HEK293 (cell line): ENCODE measurements at regions not wholly inside any gene's neighbourhood (a gene's known extent, or its start where the extent isn't known, plus 50 kb on each side); places are given as distances from the start of the nearest gene placed in this dataset.

Source experiments
- CTCF ChIA-PET: fragments of 350-600 bp; formaldehyde crosslinking; extraction: SDS; loops from one replicate; lab custom pipeline; 2021; ENCODE audit warnings: antibody characterized with exemption; lab: Yijun Ruan, JAX
- POLR2A ChIA-PET: fragments of 300-600 bp; formaldehyde crosslinking; extraction: SDS; loops from one replicate; lab custom pipeline; 2020; ENCODE audit warnings: antibody characterized with exemption, inconsistent platforms; lab: Yijun Ruan, JAX
- H3K27ac ChIP-seq: fragments of 200-500 bp; sonication (Bioruptor generic); 2 replicates; pipeline ENCODE4 v1.5.1; 2014; ENCODE audit warnings: low read depth, low read length, control low read depth, inconsistent platforms; ENCODE audit errors: extremely low read depth
- H3K36me3 ChIP-seq, 2 experiments: fragments of 200-500 bp in 1 of 2; sonication (Bioruptor generic) in 1 of 2; 1 replicate in 1 of 2; 2 replicates in 1 of 2; pipeline ENCODE4 v1.5.1; 2014 to 2017; ENCODE audit warnings: inconsistent platforms in 2 of 2, low read length in 2 of 2; ENCODE audit not compliant: control insufficient read depth in 2 of 2, insufficient read depth in 1 of 2
- H3K4me1 ChIP-seq: fragments of 200-500 bp; sonication (Bioruptor generic); 2 replicates; pipeline ENCODE4 v1.5.1; 2014; ENCODE audit warnings: mild to moderate bottlenecking, low read length, inconsistent platforms; ENCODE audit not compliant: control insufficient read depth, insufficient read depth
- H3K4me3 ChIP-seq: 2 replicates; pipeline ENCODE4 v1.5.1; 2011; ENCODE audit warnings: low read depth, mild to moderate bottlenecking, control low read depth, low read length, moderate library complexity
- H3K9me3 ChIP-seq: fragments of 200-500 bp; sonication (Bioruptor generic); 2 replicates; pipeline ENCODE4 v1.5.1; 2014; ENCODE audit warnings: low read depth, low read length, inconsistent platforms; ENCODE audit not compliant: control insufficient read depth, insufficient read depth
- FEZF1 ChIP-seq: fragments of 450-650 bp; formaldehyde crosslinking; IDR thresholded peaks from 2 replicates; pipeline ENCODE4 v1.5.1; 2016; ENCODE audit warnings: missing biosample characterization, missing genetic modification characterization
- KLF16 ChIP-seq: fragments of 450-650 bp; formaldehyde crosslinking; IDR thresholded peaks from 2 replicates; pipeline ENCODE4 v1.5.1; 2017; ENCODE audit warnings: missing biosample characterization, missing genetic modification characterization
- KLF7 ChIP-seq: fragments of 450-650 bp; formaldehyde crosslinking; IDR thresholded peaks from 2 replicates; pipeline ENCODE4 v1.5.1; 2016; ENCODE audit warnings: missing biosample characterization, missing genetic modification characterization, borderline replicate concordance
- KLF9 ChIP-seq: fragments of 450-650 bp; formaldehyde crosslinking; IDR thresholded peaks from 2 replicates; pipeline ENCODE4 v1.5.1; 2016; ENCODE audit warnings: missing biosample characterization, missing genetic modification characterization, low read depth
- PATZ1 ChIP-seq: fragments of 450-650 bp; formaldehyde crosslinking; IDR thresholded peaks from 2 replicates; pipeline ENCODE4 v1.5.1; 2016; ENCODE audit warnings: missing biosample characterization, missing genetic modification characterization
- PRDM2 ChIP-seq: fragments of 450-650 bp; formaldehyde crosslinking; IDR thresholded peaks from 2 replicates; pipeline ENCODE4 v1.5.1; 2016; ENCODE audit warnings: missing biosample characterization, missing genetic modification characterization, borderline replicate concordance
- RBAK ChIP-seq: fragments of 450-650 bp; formaldehyde crosslinking; IDR thresholded peaks from 2 replicates; pipeline ENCODE4 v1.5.1; 2016; ENCODE audit warnings: missing biosample characterization, missing genetic modification characterization
- ZBTB20 ChIP-seq: fragments of 450-650 bp; formaldehyde crosslinking; IDR thresholded peaks from 2 replicates; pipeline ENCODE4 v1.5.1; 2016; ENCODE audit warnings: missing biosample characterization, missing genetic modification characterization
- ZFP3 ChIP-seq: fragments of 450-650 bp; formaldehyde crosslinking; IDR thresholded peaks from 2 replicates; pipeline ENCODE4 v1.5.1; 2016; ENCODE audit warnings: low read depth, missing biosample characterization, missing genetic modification characterization
- ZNF140 ChIP-seq: fragments of 450-650 bp; formaldehyde crosslinking; IDR thresholded peaks from 2 replicates; pipeline ENCODE4 v1.5.1; 2016; ENCODE audit warnings: missing biosample characterization, missing genetic modification characterization
- ZNF184 ChIP-seq: fragments of 450-650 bp; IDR thresholded peaks from 2 replicates; pipeline ENCODE4 v1.5.1; 2018; ENCODE audit warnings: missing biosample characterization, mild to moderate bottlenecking, missing genetic modification characterization
- ZNF211 ChIP-seq: fragments of 450-650 bp; formaldehyde crosslinking; IDR thresholded peaks from 2 replicates; pipeline ENCODE4 v1.5.1; 2016; ENCODE audit warnings: low read depth, missing biosample characterization, missing genetic modification characterization
- ZNF214 ChIP-seq: fragments of 450-650 bp; formaldehyde crosslinking; IDR thresholded peaks from 2 replicates; pipeline ENCODE4 v1.5.1; 2017; ENCODE audit warnings: missing biosample characterization, mild to moderate bottlenecking, missing genetic modification characterization, borderline replicate concordance
- ZNF394 ChIP-seq: fragments of 450-650 bp; formaldehyde crosslinking; IDR thresholded peaks from 2 replicates; pipeline ENCODE4 v1.5.1; 2016; ENCODE audit warnings: missing biosample characterization, missing genetic modification characterization, mild to moderate bottlenecking, moderate library complexity, borderline replicate concordance
- ZNF426 ChIP-seq: fragments of 450-650 bp; formaldehyde crosslinking; IDR thresholded peaks from 2 replicates; pipeline ENCODE4 v1.5.1; 2017; ENCODE audit warnings: missing biosample characterization, missing genetic modification characterization, mild to moderate bottlenecking, inconsistent platforms, moderate library complexity
- ZNF501 ChIP-seq: fragments of 450-650 bp; formaldehyde crosslinking; IDR thresholded peaks from 2 replicates; pipeline ENCODE4 v1.5.1; 2016; ENCODE audit warnings: missing biosample characterization, missing genetic modification characterization
- ZNF555 ChIP-seq: fragments of 450-650 bp; formaldehyde crosslinking; conservative IDR thresholded peaks from 2 replicates; pipeline ENCODE4 v1.5.1; 2017; ENCODE audit warnings: missing biosample characterization, mild to moderate bottlenecking, missing genetic modification characterization, inconsistent platforms
- ZNF596 ChIP-seq: fragments of 450-650 bp; IDR thresholded peaks from 2 replicates; pipeline ENCODE4 v1.5.0; 2018; ENCODE audit warnings: missing biosample characterization, mild to moderate bottlenecking, missing genetic modification characterization, moderate library complexity
- ZNF677 ChIP-seq: fragments of 450-650 bp; IDR thresholded peaks from 2 replicates; pipeline ENCODE4 v1.5.0; 2018; ENCODE audit warnings: missing biosample characterization, mild to moderate bottlenecking, missing genetic modification characterization, moderate library complexity

GRCh38 chr2:41697389-41697788, 350.4 kb upstream of the PKDCC start:
- H3K36me3 ChIP-seq: no peaks in the 10 kb centered on the region
- no peaks in the 10 kb centered on the region for H3K9me3 ChIP-seq
- POLR2A ChIA-PET: no interaction called here
- H3K4me1 ChIP-seq: no peaks in the 10 kb centered on the region
- no peak overlapping the region for H3K27ac ChIP-seq
- TF ChIP-seq ZNF426 (tag by site-specific recombination): no peak
- no peak for TF ChIP-seq ZNF501 (tag by site-specific recombination)
- no peak for TF ChIP-seq ZNF555 (tag by site-specific recombination)
- TF ChIP-seq ZNF184 (tag by site-specific recombination): no peak
- TF ChIP-seq ZNF214 (tag by site-specific recombination): no peak
- no peak for TF ChIP-seq PRDM2 (tag by site-specific recombination)
- no peak for TF ChIP-seq ZBTB20
- no peak for TF ChIP-seq KLF16 (tag by site-specific recombination)
- TF ChIP-seq ZNF211 (tag by site-specific recombination): no peak
- TF ChIP-seq FEZF1 (tag by site-specific recombination): no peak
- TF ChIP-seq ZNF394 (tag by site-specific recombination): no peak
- no peak for TF ChIP-seq KLF7
- TF ChIP-seq ZFP3 (tag by site-specific recombination): no peak
- TF ChIP-seq PATZ1 (tag by site-specific recombination): no peak
- no peak for TF ChIP-seq ZNF677 (tag by site-specific recombination)
- TF ChIP-seq ZNF596 (tag by site-specific recombination): no peak
- no peak for TF ChIP-seq KLF9 (tag by site-specific recombination)
- no peak for TF ChIP-seq ZNF140 (tag by site-specific recombination)
- TF ChIP-seq RBAK (tag by site-specific recombination): no peak
- CTCF ChIA-PET: interaction anchor here (0.6 to 2.8 kb wide), 5 partner anchors 9 to 1784 kb away, joined by 3 to 20 read pairs (median 5); no protein-coding TSS in a partner anchor
- H3K4me3 ChIP-seq: no peak overlapping the region
